ENCODE measurements at regions not wholly inside any gene's neighbourhood (a gene's known extent, or its start where the extent isn't known, plus 50 kb on each side); places are given as distances from the start of the nearest gene placed in this dataset.

GRCh38 chr4:91837608-91838029 lies 466.1 kb upstream of the GRID2 start:
- no peak for TF ChIP-seq CTCF (optimal IDR thresholded peaks at IDR 0.05 in 1 of 3, IDR thresholded peaks at IDR 0.05 in 1 of 3, conservative IDR thresholded peaks at IDR 0.05 in 1 of 3; ENCODE audit: extremely low read depth in 1 of 3, insufficient read depth in 2 of 3, low read length in 3 of 3)
- no peak for TF ChIP-seq EZH2 (IDR thresholded peaks at IDR 0.05; ENCODE audit: low read length)
